Activated gamma-delta T cell treated with Interleukin-2 at 50 U/mL for 16 hours (primary cell): ENCODE measurements at regions not wholly inside any gene's neighbourhood (a gene's known extent, or its start where the extent isn't known, plus 50 kb on each side); places are given as distances from the start of the nearest gene placed in this dataset.
"Not testable (repeated sequence)": the region's sequence is repeated elsewhere in the genome, so short reads cannot be mapped to it uniquely, and the experiment has no call there.

Experiments
- DNase-seq: peaks from one replicate; pipeline ENCODE4 v3.0.0-alpha.2; 2020

GRCh38 chr22:48834404-48834803, 993.3 kb downstream of the BRD1 start:
- DNase-seq, result no peak

DNA sequence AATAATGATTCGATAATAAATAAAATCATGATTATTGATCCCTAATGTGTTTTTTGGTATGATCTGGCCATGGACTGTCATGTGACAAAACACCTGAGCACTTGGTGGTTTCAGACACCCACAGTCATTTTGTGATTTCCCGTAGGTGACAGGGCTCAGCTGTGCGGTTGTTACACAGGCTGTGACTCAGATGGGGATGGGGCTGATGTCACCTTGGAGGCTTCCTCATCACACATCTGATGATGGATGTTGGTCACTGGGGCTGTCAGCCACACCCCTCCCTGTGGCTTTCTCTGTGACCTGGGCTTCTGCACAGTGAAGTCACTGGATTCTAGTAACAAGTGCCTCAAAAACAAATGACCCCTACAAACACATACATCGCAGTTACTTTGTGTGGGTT, 995.1 kb downstream of the BRD1 start:
- no peak for DNase-seq

- no peak for DNase-seq
Measured at GRCh38 chr22:48829908-48830307, 997.8 kb downstream of the BRD1 start.

GRCh38 chr22:48828688-48829087, 999.0 kb downstream of the BRD1 start:
- DNase-seq, result no peak

- no peak for DNase-seq
Measured at GRCh38 chr22:48827904-48828555, 999.6 kb downstream of the BRD1 start.

DNA sequence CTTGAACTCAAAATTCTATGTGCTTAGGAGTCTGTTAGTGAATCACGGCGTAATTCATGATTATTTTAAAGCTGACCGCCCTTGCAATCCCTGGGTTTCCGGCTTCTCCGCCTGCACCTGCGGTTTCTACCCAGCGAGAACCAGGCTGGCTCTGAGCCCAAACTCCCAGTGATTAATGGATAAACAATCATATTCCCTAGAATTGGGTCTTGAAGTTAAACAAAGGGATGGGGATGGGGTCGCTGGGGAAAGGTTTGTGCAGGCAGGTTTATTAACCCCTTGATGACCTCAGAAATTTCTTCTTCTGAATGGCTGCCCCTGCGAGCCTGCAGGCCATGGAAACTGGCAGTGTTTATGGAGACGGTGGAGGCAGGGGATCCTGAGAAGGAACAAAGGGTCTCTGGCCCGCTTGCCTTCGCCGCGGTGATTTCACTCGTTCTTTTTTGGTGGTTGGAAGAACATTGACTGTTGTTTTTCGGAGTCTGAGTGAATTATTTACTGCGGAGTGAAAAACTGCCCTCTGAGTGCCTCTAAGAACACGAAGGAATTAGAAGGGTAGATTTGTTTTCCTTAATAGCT, 1000.3 kb downstream of the BRD1 start:
- DNase-seq, result no peak

- DNase-seq, result no peak
Measured at GRCh38 chr22:48826546-48826945, 1001.1 kb downstream of the BRD1 start.

DNA sequence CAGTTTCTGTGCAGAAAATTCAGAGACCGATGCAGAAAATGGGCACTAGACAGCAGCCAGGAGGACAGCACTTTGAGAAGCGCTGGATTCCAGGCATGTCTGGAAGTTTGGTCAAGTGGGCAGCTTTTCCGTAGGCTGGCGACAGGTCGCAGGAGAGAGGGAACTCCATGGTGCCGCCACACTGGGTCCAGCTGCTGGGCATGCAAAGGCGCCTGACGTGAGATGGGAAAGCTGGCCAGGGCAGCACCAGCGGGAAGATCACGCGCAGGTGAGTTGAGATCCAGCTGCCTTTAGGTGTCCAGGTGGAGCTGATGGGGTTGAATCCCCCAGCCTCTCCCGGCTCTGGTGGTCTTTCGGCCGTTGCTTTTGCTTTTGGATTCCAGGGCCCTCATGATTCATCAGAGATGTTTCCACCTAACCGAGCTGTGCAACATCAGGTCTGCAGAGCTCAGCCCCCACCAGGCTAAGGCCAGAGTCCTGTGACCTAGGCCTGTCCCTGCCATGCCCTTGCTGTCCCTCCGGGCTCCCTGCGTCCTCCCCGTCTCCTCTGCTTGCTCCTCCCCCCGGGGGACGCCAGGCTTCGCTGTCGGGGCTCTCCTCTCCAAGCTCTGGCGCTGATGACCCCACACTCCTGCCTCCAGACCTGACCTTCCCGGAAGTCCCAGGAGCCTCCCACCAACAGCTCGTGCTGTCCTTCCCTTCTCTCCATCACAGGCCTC, 1001.7 kb downstream of the BRD1 start:
- no peak for DNase-seq

- DNase-seq, result no peak
Measured at GRCh38 chr22:48824712-48825651, 1002.7 kb downstream of the BRD1 start.

GRCh38 chr22:48823941-48824340, 1003.7 kb downstream of the BRD1 start:
- DNase-seq, result no peak

- no peak for DNase-seq
Measured at GRCh38 chr22:48822278-48823233, 1005.1 kb downstream of the BRD1 start.

DNA sequence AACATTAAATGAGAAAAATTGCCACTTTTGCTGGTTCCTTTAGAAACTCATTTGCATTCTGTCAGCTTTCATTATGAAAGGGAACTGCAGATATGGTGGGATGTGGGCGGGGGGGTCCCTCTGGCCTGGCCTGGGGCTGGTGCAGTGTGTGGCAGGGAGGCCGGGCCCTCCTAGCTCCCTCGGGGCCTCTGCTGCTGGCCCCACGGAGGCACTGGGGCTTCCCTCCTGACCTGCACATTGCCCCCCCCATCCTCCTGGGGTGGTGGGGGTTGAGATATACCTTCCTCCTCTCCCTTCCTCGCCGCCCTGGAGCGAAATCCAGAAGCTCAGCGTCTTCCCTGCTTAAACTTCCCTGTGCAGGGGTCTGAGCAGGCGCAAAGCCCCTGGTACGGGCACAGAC, 1005.9 kb downstream of the BRD1 start:
- no peak for DNase-seq

GRCh38 chr22:48821346-48821690, 1006.4 kb downstream of the BRD1 start:
- DNase-seq, result no peak

- no peak for DNase-seq
Measured at GRCh38 chr22:48820481-48821345, 1007.0 kb downstream of the BRD1 start.

- no peak for DNase-seq
Measured at GRCh38 chr22:48819961-48820360, 1007.7 kb downstream of the BRD1 start.

DNA sequence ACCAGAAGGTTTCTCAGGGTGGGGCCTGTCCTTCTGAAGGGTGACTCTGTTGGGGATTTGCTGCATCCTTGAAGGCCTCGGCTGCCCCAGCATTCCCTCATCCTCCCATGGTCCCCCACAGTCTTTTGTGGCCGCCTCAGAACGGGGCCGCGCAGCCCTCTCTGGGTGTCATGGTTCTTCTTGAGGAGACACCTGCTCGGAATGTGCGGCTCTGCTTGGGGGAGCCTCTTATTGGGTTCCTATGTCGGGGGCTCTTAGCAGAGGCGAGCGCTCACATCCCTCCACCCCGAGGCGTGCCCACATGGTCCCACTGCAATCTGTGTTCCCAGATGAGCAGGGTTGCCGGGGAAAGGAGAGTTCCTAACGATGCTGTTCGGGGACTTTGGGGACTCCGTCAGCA, 1008.4 kb downstream of the BRD1 start:
- no peak for DNase-seq

- DNase-seq, result not testable (repeated sequence)
Measured at GRCh38 chr22:48817491-48817890, 1010.2 kb downstream of the BRD1 start.

DNA sequence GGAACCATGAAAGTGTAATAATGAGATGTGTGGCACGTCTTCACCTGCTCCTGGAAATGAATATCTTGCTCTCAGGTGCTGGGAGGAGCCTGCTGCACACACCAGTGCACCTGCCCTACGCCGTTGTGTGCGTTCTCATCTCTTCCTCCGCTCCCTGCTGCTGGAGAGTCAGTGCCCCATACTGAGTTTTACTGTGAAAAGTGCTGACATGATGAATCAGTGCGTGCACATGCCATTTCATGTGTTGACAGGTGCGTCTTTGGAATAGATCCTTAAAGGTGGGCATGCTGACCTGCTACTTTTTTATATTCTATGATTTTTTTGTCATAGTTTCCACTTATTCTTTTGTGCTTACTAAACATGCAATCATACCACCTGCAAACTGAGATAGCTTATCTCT, 1015.8 kb downstream of the BRD1 start:
- DNase-seq, result no peak

- no peak for DNase-seq
Measured at GRCh38 chr22:48808038-48808960, 1019.4 kb downstream of the BRD1 start.

GRCh38 chr22:48807155-48807554, 1020.5 kb downstream of the BRD1 start:
- DNase-seq, result no peak
